ENCODE measurements at regions not wholly inside any gene's neighbourhood (a gene's known extent, or its start where the extent isn't known, plus 50 kb on each side); places are given as distances from the start of the nearest gene placed in this dataset.
A peak's percentile ranks its signal among the peaks of the same experiment; 100 is the strongest.

DNA sequence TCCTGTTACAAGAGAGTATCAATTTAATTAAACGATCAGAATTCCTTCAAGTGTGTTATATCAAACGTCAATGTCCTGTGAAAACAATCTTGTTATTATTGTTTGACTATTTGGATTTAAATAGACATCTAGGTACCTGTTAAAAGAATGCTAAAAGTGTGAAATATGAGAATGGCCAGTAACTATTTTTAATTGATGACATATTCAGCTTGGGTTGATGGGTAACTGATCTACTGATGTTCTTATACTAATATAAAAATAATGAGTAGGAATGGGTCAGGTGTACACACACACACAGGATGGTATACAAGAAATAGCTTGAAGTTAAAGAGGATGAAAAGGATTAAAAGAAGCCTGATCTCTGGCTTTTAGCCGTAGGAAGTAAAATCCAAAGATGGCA, 146.0 kb downstream of the SLC38A4 start:
- Histone ChIP-seq H3K4me3 (ENCODE audit: control insufficient read depth in 2 of 3, extremely low read depth in 1 of 3, insufficient read depth in 2 of 3, low read depth in 1 of 3, low read length in 3 of 3) (no peak overlapping the region), H3K9me3 (ENCODE audit: control insufficient read depth, low read depth, low read length) (no peaks in the 10 kb centered on the region), H2AFZ (ENCODE audit: control insufficient read depth, low read length) (no peak overlapping the region), H3K79me2 (ENCODE audit: control insufficient read depth, insufficient read depth, low read length) (no peaks in the 10 kb centered on the region), H3K9me1 (ENCODE audit: control insufficient read depth, extremely low read depth, insufficient read depth, low read length) (no peaks in the 10 kb centered on the region), H3K36me3 (ENCODE audit: control insufficient read depth in 2 of 2, extremely low read depth in 1 of 2, insufficient read depth in 2 of 2, low read length in 2 of 2) (no peaks in the 10 kb centered on the region), H3K27ac (ENCODE audit: control insufficient read depth, insufficient read depth, low read length) (no peak overlapping the region), H3K9ac (ENCODE audit: control insufficient read depth, extremely low read depth, insufficient read depth, low read length) (no peak overlapping the region), H3K27me3 (ENCODE audit: control insufficient read depth, extremely low read depth, insufficient read depth, low read length) (no peaks in the 10 kb centered on the region), H4K20me1 (ENCODE audit: control insufficient read depth, extremely low read depth, insufficient read depth, low read length) (no peaks in the 10 kb centered on the region), H3K4me1 (ENCODE audit: control insufficient read depth, extremely low read depth, insufficient read depth, low read length) (peaks cover 50% of the 10 kb centered on the region), H3K4me2 (ENCODE audit: control insufficient read depth, extremely low read depth, insufficient read depth, low read depth, low read length) (no peak overlapping the region)
- DNase-seq (ENCODE audit: low read depth, low spot score) (no peak), FAIRE-seq (no peak)
- TF ChIP-seq CTCF (optimal IDR thresholded peaks at IDR 0.05 in 1 of 3, IDR thresholded peaks at IDR 0.05 in 1 of 3, conservative IDR thresholded peaks at IDR 0.05 in 1 of 3; ENCODE audit: extremely low read depth in 1 of 3, insufficient read depth in 2 of 3, low read length in 3 of 3): no peak
- no peak for TF ChIP-seq EZH2 (IDR thresholded peaks at IDR 0.05; ENCODE audit: low read length)
- dilution Hi-C loops (cut with MboI; ENCODE audit: extremely low pct_ligation_motif_present, low sequenced_read_pairs): no loop called here

DNA sequence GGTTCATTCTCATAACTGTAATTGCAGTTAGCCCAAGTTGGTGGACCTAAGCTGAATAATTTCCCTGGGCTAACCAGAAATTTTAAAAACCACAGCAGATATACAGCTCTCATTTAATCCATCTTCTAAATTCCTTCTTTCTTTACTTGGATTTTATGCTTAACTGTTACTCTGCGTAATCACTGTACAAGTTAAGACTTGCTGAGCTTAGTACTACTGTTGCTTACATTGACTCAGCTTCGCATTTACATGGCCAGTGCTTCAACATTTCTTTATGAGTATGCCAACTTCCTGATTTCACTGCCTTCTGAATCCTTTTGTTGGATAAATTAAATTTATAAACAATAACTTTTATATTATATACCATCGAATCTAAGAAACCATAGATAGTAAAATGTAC, 147.4 kb downstream of the SLC38A4 start:
- Histone ChIP-seq H3K79me2 (ENCODE audit: control insufficient read depth, insufficient read depth, low read length) (no peaks in the 10 kb centered on the region), H3K4me3 (ENCODE audit: control insufficient read depth in 2 of 3, extremely low read depth in 1 of 3, insufficient read depth in 2 of 3, low read depth in 1 of 3, low read length in 3 of 3) (peak overlapping the region in 2 of 3 experiments; percentile 43 to 46), H2AFZ (ENCODE audit: control insufficient read depth, low read length) (no peak overlapping the region), H3K4me1 (ENCODE audit: control insufficient read depth, extremely low read depth, insufficient read depth, low read length) (peaks cover 62% of the 10 kb centered on the region), H3K27me3 (ENCODE audit: control insufficient read depth, extremely low read depth, insufficient read depth, low read length) (no peaks in the 10 kb centered on the region), H3K9ac (ENCODE audit: control insufficient read depth, extremely low read depth, insufficient read depth, low read length) (peak overlapping the region; percentile 51), H3K9me3 (ENCODE audit: control insufficient read depth, low read depth, low read length) (no peaks in the 10 kb centered on the region), H3K27ac (ENCODE audit: control insufficient read depth, insufficient read depth, low read length) (peak overlapping the region; percentile 87), H4K20me1 (ENCODE audit: control insufficient read depth, extremely low read depth, insufficient read depth, low read length) (no peaks in the 10 kb centered on the region), H3K4me2 (ENCODE audit: control insufficient read depth, extremely low read depth, insufficient read depth, low read depth, low read length) (peak overlapping the region; percentile 90), H3K36me3 (ENCODE audit: control insufficient read depth in 2 of 2, extremely low read depth in 1 of 2, insufficient read depth in 2 of 2, low read length in 2 of 2) (no peaks in the 10 kb centered on the region), H3K9me1 (ENCODE audit: control insufficient read depth, extremely low read depth, insufficient read depth, low read length) (no peaks in the 10 kb centered on the region)
- peak; percentile 94 for FAIRE-seq
- TF ChIP-seq CTCF (optimal IDR thresholded peaks at IDR 0.05 in 1 of 3, IDR thresholded peaks at IDR 0.05 in 1 of 3, conservative IDR thresholded peaks at IDR 0.05 in 1 of 3; ENCODE audit: extremely low read depth in 1 of 3, insufficient read depth in 2 of 3, low read length in 3 of 3) (no peak), EZH2 (IDR thresholded peaks at IDR 0.05; ENCODE audit: low read length) (no peak)
- no peak for DNase-seq (ENCODE audit: low read depth, low spot score)
- dilution Hi-C loops (cut with MboI; ENCODE audit: extremely low pct_ligation_motif_present, low sequenced_read_pairs): no loop called here

Measured in keratinocyte (primary cell).